HG02759 (cell line): ENCODE measurements at regions not wholly inside any gene's neighbourhood (a gene's known extent, or its start where the extent isn't known, plus 50 kb on each side); places are given as distances from the start of the nearest gene placed in this dataset.
"Not testable (repeated sequence)": the region's sequence is repeated elsewhere in the genome, so short reads cannot be mapped to it uniquely, and the experiment has no call there.

ENCODE experiments used
- ATAC-seq: cut with Tn5 transposase; IDR thresholded peaks from one replicate; pipeline ENCODE4 v1.9.1; 2021; ENCODE audit warnings: mild to moderate bottlenecking, moderate library complexity; ENCODE audit not compliant: unreplicated experiment

GRCh38 chr5:37971483-37972024 lies 131.7 kb upstream of the GDNF start:
- ATAC-seq = no peak

GRCh38 chr5:37966871-37967270 lies 127.0 kb upstream of the GDNF start:
- ATAC-seq = no peak

GRCh38 chr5:37966291-37966690 lies 126.5 kb upstream of the GDNF start:
- ATAC-seq = no peak

GRCh38 chr5:37962389-37962788 lies 122.5 kb upstream of the GDNF start:
- no peak for ATAC-seq

GRCh38 chr5:37957218-37957617 lies 117.4 kb upstream of the GDNF start:
- no peak for ATAC-seq

- ATAC-seq = no peak
Observed at GRCh38 chr5:37955748-37956147, 115.9 kb upstream of the GDNF start.

- no peak for ATAC-seq
Observed at GRCh38 chr5:37954561-37954960, 114.7 kb upstream of the GDNF start.

GRCh38 chr5:37951946-37952721 lies 112.3 kb upstream of the GDNF start:
- no peak for ATAC-seq

- no peak for ATAC-seq
Observed at GRCh38 chr5:37950436-37950835, 110.6 kb upstream of the GDNF start.

- ATAC-seq = no peak
Observed at GRCh38 chr5:37945446-37945845, 105.6 kb upstream of the GDNF start.

GRCh38 chr5:37943136-37943535 lies 103.3 kb upstream of the GDNF start:
- not testable (repeated sequence) for ATAC-seq

GRCh38 chr5:37940931-37941623 lies 101.2 kb upstream of the GDNF start:
- no peak for ATAC-seq

GRCh38 chr5:37938861-37939260 lies 99.0 kb upstream of the GDNF start:
- no peak for ATAC-seq

- no peak for ATAC-seq
Observed at GRCh38 chr5:37938076-37938852, 98.4 kb upstream of the GDNF start.

GRCh38 chr5:37936091-37936490 lies 96.2 kb upstream of the GDNF start:
- no peak for ATAC-seq

- ATAC-seq = no peak
Observed at GRCh38 chr5:37933576-37933975, 93.7 kb upstream of the GDNF start.

- ATAC-seq = no peak
Observed at GRCh38 chr5:37932450-37932849, 92.6 kb upstream of the GDNF start.

GRCh38 chr5:37931541-37931940 lies 91.7 kb upstream of the GDNF start:
- no peak for ATAC-seq

GRCh38 chr5:37930350-37930749 lies 90.5 kb upstream of the GDNF start:
- no peak for ATAC-seq

- ATAC-seq = no peak
Observed at GRCh38 chr5:37929791-37930190, 90.0 kb upstream of the GDNF start.

- not testable (repeated sequence) for ATAC-seq
Observed at GRCh38 chr5:37927753-37928152, 87.9 kb upstream of the GDNF start.
